HCT116 (cell line): ENCODE measurements at regions not wholly inside any gene's neighbourhood (a gene's known extent, or its start where the extent isn't known, plus 50 kb on each side); places are given as distances from the start of the nearest gene placed in this dataset.

Source experiments
- ATAC-seq: fragments of 200-7000 bp; cut with Tn5 transposase; 2 replicates; pipeline ENCODE4 v1.9.1; 2020; ENCODE audit warnings: mild to moderate bottlenecking, moderate library complexity
- BruUV-seq: library from RNA; stranded (reverse); fragments of 400-500 nt; replicated peaks from 2 replicates; lab custom pipeline; 2021; lab: Mats Ljungman, UMichigan
- CTCF ChIA-PET: fragments of 300-600 bp; sonication (Branson Sonifier 250); formaldehyde crosslinking; loops from one replicate; lab custom pipeline; 2021; ENCODE audit warnings: antibody characterized with exemption; lab: Charles Lee
- POLR2A ChIA-PET: fragments of 300-600, 350-600 bp; sonication (Branson Sonifier 250); formaldehyde crosslinking; loops from one replicate; lab custom pipeline; 2021; ENCODE audit warnings: antibody characterized with exemption; lab: Charles Lee
- RAD21 ChIA-PET, 2 experiments: fragments of 300-600 bp; sonication (Branson Sonifier 250); formaldehyde crosslinking; loops; one replicate each; lab custom pipeline; 2023; ENCODE audit warnings: low total read pairs in 2 of 2; ENCODE audit not compliant: uncharacterized antibody in 2 of 2, unreplicated experiment in 2 of 2, low non-redundant PET in 1 of 2; lab: Charles Lee
- DNase-seq: peaks from one replicate; pipeline ENCODE4 v3.0.0-alpha.2; 2010; ENCODE audit warnings: low read depth, low spot score
- H2AFZ ChIP-seq: fragments of 200-600 bp; shearing (Covaris generic), sonication (generic); 2 replicates; pipeline ENCODE4 v1.6.1; 2017; ENCODE audit warnings: low read depth, mixed run types, mixed read lengths, antibody characterized with exemption, low read length; ENCODE audit not compliant: poor library complexity, severe bottlenecking
- H3K27ac ChIP-seq: 2 replicates; pipeline ENCODE4 v1.5.1; 2012; ENCODE audit warnings: low read depth, low read length
- H3K27me3 ChIP-seq: fragments of 200-600 bp; sonication (generic); 2 replicates; pipeline ENCODE4 v1.6.1; 2016; ENCODE audit warnings: mixed run types, low read length, mixed read lengths; ENCODE audit not compliant: insufficient read depth
- H3K36me3 ChIP-seq, 2 experiments: fragments of 200-500 bp in 1 of 2; fragments of 200-600 bp in 1 of 2; sonication (Bioruptor generic) in 1 of 2; sonication (generic) in 1 of 2; 2 replicates each; pipeline versions ENCODE4 v1.5.1 to v1.6.1; 2014 to 2016; ENCODE audit warnings: low read length in 2 of 2, inconsistent platforms in 1 of 2, mixed read lengths in 1 of 2, mixed run types in 1 of 2; ENCODE audit not compliant: insufficient read depth in 2 of 2, control insufficient read depth in 1 of 2
- H3K4me1 ChIP-seq, 2 experiments: fragments of 200-600 bp in 1 of 2; sonication (generic) in 1 of 2; 2 replicates each; pipeline versions ENCODE4 v1.5.1 to v1.6.1; 2012 to 2017; ENCODE audit warnings: low read length in 2 of 2, inconsistent platforms in 1 of 2, mild to moderate bottlenecking in 1 of 2, mixed read lengths in 1 of 2, mixed run types in 1 of 2, moderate library complexity in 1 of 2; ENCODE audit not compliant: insufficient read depth in 2 of 2, control insufficient read depth in 1 of 2
- H3K4me2 ChIP-seq: fragments of 200-600 bp; sonication (generic); 2 replicates; pipeline ENCODE4 v1.6.1; 2017; ENCODE audit warnings: mixed run types, low read length, mixed read lengths
- H3K4me3 ChIP-seq, 2 experiments: fragments of 200-600 bp in 1 of 2; sonication (generic) in 1 of 2; replicated peaks in 1 of 2; 2 replicates each; pipeline ENCODE4 v1.5.1; 2011 to 2016; ENCODE audit warnings: low read length in 2 of 2, control low read depth in 1 of 2, low read depth in 1 of 2, mild to moderate bottlenecking in 1 of 2, mixed read lengths in 1 of 2, mixed run types in 1 of 2
- H3K79me2 ChIP-seq: fragments of 200-600 bp; sonication (generic); 2 replicates; pipeline ENCODE4 v1.6.1; 2017; ENCODE audit warnings: mild to moderate bottlenecking, mixed run types, low read length, moderate library complexity, mixed read lengths; ENCODE audit not compliant: insufficient read depth
- H3K9ac ChIP-seq: fragments of 200-600 bp; sonication (generic); 2 replicates; pipeline ENCODE4 v1.6.1; 2016; ENCODE audit warnings: low read length, mixed read lengths
- H3K9me2 ChIP-seq: fragments of 200-600 bp; sonication (generic), shearing (Covaris generic); 2 replicates; pipeline ENCODE4 v1.6.1; 2017; ENCODE audit warnings: mixed run types, mild to moderate bottlenecking, moderate library complexity; ENCODE audit not compliant: insufficient read depth
- H3K9me3 ChIP-seq, 2 experiments: fragments of 200-500 bp in 1 of 2; fragments of 200-600 bp in 1 of 2; sonication (Bioruptor generic) in 1 of 2; sonication (generic) in 1 of 2; 2 replicates each; pipeline ENCODE4 v1.6.1; 2014 to 2017; ENCODE audit warnings: low read length in 2 of 2, mixed read lengths in 2 of 2, inconsistent platforms in 1 of 2, low read depth in 1 of 2, mild to moderate bottlenecking in 1 of 2, mixed run types in 1 of 2, moderate library complexity in 1 of 2; ENCODE audit not compliant: control insufficient read depth in 1 of 2, insufficient read depth in 1 of 2
- H4K20me1 ChIP-seq: fragments of 200-600 bp; sonication (generic), shearing (Covaris generic); 2 replicates; pipeline ENCODE4 v1.6.1; 2017; ENCODE audit warnings: mixed run types, mild to moderate bottlenecking, moderate library complexity; ENCODE audit not compliant: insufficient read depth
- CBX3 ChIP-seq: IDR thresholded peaks from 2 replicates; pipeline ENCODE4 v1.6.1; 2012; ENCODE audit warnings: low read depth
- CEBPB ChIP-seq: IDR thresholded peaks from 2 replicates; pipeline ENCODE4 v1.6.1; 2012; ENCODE audit warnings: low read depth
- EGR1 ChIP-seq: IDR thresholded peaks from 2 replicates; pipeline ENCODE4 v1.6.1; 2012; ENCODE audit warnings: low read depth
- ELF1 ChIP-seq: IDR thresholded peaks from 2 replicates; pipeline ENCODE4 v1.6.1; 2012; ENCODE audit warnings: low read depth, borderline replicate concordance
- FOSL1 ChIP-seq: IDR thresholded peaks from 2 replicates; pipeline ENCODE4 v1.6.1; 2012; ENCODE audit warnings: low read depth
- POLR2A ChIP-seq: IDR thresholded peaks from 2 replicates; pipeline ENCODE4 v1.7.0; 2011; ENCODE audit warnings: borderline replicate concordance; ENCODE audit not compliant: insufficient read depth, insufficient read length; ENCODE audit errors: extremely low read depth
- POLR2AphosphoS5 ChIP-seq: IDR thresholded peaks from 2 replicates; pipeline ENCODE4 v1.6.1; 2011; ENCODE audit warnings: mild to moderate bottlenecking, low read depth, low read length, moderate library complexity
- SIN3A ChIP-seq: IDR thresholded peaks from 2 replicates; pipeline ENCODE4 v1.6.1; 2012; ENCODE audit warnings: low read depth
- SP1 ChIP-seq: IDR thresholded peaks from 2 replicates; pipeline ENCODE4 v1.6.1; 2012; ENCODE audit warnings: low read depth
- SRF ChIP-seq: IDR thresholded peaks from 2 replicates; pipeline ENCODE4 v1.6.1; 2012; ENCODE audit warnings: low read depth
- TCF7L2 ChIP-seq: IDR thresholded peaks from 2 replicates; pipeline ENCODE4 v1.7.0; 2011; ENCODE audit warnings: borderline replicate concordance, inconsistent platforms; ENCODE audit not compliant: insufficient read depth, insufficient read length; ENCODE audit errors: extremely low read depth
- YY1 ChIP-seq: IDR thresholded peaks from 2 replicates; pipeline ENCODE4 v1.6.1; 2011; ENCODE audit warnings: low read length, low read depth, moderate library complexity, mild to moderate bottlenecking; ENCODE audit not compliant: insufficient replicate concordance; ENCODE audit errors: extremely low read depth
- ZNF274 ChIP-seq: fragments of 200-500 bp; sonication (Bioruptor generic); IDR thresholded peaks from 2 replicates; pipeline ENCODE4 v1.6.1; 2014; ENCODE audit warnings: mild to moderate bottlenecking, low read depth, low read length, inconsistent platforms
- intact Hi-C: fragments of 100-400 bp; cut with micrococcal nuclease; formaldehyde crosslinking; loops from 2 replicates; pipeline ENCODE4 v1.10.0; 2022
- TF ChIP-seq, protein P1 (sequence below): IDR thresholded peaks from 2 replicates; pipeline ENCODE4 v1.6.1; 2012
- TF ChIP-seq, protein P2 (sequence below): IDR thresholded peaks from 2 replicates; pipeline ENCODE4 v1.6.1; 2012
- TF ChIP-seq, protein P3 (sequence below), 3 experiments: fragments of 200-600 bp in 1 of 3; sonication (generic) in 1 of 3; IDR thresholded peaks in 2 of 3; conservative IDR thresholded peaks in 1 of 3; 2 replicates each; pipeline ENCODE4 v1.5.1; 2012 to 2017; ENCODE audit warnings: low read depth in 2 of 3, low read length in 2 of 3, antibody characterized with exemption in 1 of 3, borderline replicate concordance in 1 of 3, control low read depth in 1 of 3, mild to moderate bottlenecking in 1 of 3, mixed read lengths in 1 of 3, mixed run types in 1 of 3, moderate library complexity in 1 of 3; ENCODE audit not compliant: insufficient read depth in 1 of 3

DNA sequence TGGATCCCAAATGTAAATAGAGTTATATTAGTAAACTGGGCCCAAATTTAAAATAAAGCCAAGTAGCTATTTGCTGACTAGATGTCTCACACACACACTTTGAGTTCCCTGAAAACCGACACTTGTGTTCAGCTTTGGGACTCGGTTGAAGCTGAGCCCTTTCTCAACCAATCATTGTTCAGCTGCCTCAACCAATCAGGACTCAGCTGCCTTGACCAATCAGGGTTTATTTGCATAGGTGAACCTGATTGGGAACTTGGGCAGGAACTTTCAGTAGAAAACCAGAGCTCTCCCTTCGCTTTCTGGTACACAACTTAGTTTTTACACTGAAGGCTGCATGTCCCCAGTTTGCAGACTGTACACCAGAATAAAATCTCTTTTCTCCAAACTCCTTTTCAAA lies 301.7 kb downstream of the FOXA2 start:
- no peak for DNase-seq
- no TSS peak for BruUV-seq

DNA sequence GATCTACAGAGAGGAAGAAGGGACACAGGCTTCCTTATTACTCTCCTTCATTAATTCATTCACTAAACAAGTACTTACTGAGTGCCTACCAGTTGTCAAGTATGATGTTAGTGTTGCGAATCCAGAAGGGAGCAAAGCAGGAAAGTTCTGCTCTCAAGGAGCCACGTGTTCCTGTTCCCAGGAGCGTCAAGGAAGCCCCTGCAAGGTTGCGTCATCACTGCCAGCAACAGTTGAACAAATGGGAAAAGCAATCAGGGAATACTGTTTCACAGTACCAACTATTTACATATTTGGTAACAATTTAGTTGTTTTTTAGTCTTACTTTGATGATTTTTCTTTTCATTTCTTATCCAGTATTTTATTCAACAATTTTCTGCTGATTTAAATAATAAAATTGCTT lies 310.0 kb downstream of the FOXA2 start:
- Histone ChIP-seq H3K4me1 (no peaks in the 10 kb centered on the region), H3K9ac (no peak overlapping the region), H2AFZ (no peak overlapping the region), H3K79me2 (no peaks in the 10 kb centered on the region), H3K4me2 (no peak overlapping the region), H3K4me3 (no peak overlapping the region), H3K9me3 (no peaks in the 10 kb centered on the region), H3K27ac (no peak overlapping the region), H3K9me2 (no peaks in the 10 kb centered on the region), H4K20me1 (no peaks in the 10 kb centered on the region), H3K36me3 (no peaks in the 10 kb centered on the region), H3K27me3 (no peaks in the 10 kb centered on the region)
- intact Hi-C loops, result no loop called here
- RAD21 ChIA-PET, result no interaction called here
- POLR2A ChIA-PET, result no interaction called here
- DNase-seq, result no peak
- ATAC-seq, result no peak
- CTCF ChIA-PET, result no interaction called here
- no TSS peak for BruUV-seq
- TF ChIP-seq ZNF274 (no peak), ELF1 (no peak), SP1 (no peak), EGR1 (no peak), TCF7L2 (no peak), POLR2AphosphoS5 (no peak), YY1 (no peak), POLR2A (no peak), SIN3A (no peak), FOSL1 (no peak)
- TF ChIP-seq, protein P1, sequence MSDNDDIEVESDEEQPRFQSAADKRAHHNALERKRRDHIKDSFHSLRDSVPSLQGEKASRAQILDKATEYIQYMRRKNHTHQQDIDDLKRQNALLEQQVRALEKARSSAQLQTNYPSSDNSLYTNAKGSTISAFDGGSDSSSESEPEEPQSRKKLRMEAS, result no peak
- TF ChIP-seq, protein P2, sequence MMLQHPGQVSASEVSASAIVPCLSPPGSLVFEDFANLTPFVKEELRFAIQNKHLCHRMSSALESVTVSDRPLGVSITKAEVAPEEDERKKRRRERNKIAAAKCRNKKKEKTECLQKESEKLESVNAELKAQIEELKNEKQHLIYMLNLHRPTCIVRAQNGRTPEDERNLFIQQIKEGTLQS, result no peak

More for the DNA sequence above, 301.7 kb downstream of the FOXA2 start:
- ChIA-PET CTCF (no interaction called here), POLR2A (no interaction called here), RAD21 (no interaction called here)
- Histone ChIP-seq H3K27ac (no peak overlapping the region), H3K9ac (no peak overlapping the region), H3K9me2 (no peaks in the 10 kb centered on the region), H3K79me2 (no peaks in the 10 kb centered on the region), H3K9me3 (no peaks in the 10 kb centered on the region), H3K36me3 (no peaks in the 10 kb centered on the region), H3K4me2 (no peak overlapping the region), H4K20me1 (no peaks in the 10 kb centered on the region), H3K4me3 (no peak overlapping the region), H3K27me3 (peaks cover 4% of the 10 kb centered on the region; the same call in 1 of the 2 replicates), H3K4me1 (no peaks in the 10 kb centered on the region), H2AFZ (no peak overlapping the region)
- intact Hi-C loops, result no loop called here
- ATAC-seq, result no peak
- TF ChIP-seq SRF, result no peak
- TF ChIP-seq, protein P3, sequence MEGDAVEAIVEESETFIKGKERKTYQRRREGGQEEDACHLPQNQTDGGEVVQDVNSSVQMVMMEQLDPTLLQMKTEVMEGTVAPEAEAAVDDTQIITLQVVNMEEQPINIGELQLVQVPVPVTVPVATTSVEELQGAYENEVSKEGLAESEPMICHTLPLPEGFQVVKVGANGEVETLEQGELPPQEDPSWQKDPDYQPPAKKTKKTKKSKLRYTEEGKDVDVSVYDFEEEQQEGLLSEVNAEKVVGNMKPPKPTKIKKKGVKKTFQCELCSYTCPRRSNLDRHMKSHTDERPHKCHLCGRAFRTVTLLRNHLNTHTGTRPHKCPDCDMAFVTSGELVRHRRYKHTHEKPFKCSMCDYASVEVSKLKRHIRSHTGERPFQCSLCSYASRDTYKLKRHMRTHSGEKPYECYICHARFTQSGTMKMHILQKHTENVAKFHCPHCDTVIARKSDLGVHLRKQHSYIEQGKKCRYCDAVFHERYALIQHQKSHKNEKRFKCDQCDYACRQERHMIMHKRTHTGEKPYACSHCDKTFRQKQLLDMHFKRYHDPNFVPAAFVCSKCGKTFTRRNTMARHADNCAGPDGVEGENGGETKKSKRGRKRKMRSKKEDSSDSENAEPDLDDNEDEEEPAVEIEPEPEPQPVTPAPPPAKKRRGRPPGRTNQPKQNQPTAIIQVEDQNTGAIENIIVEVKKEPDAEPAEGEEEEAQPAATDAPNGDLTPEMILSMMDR (IDR thresholded peaks at IDR 0.05 in 2 of 3, conservative IDR thresholded peaks at IDR 0.05 in 1 of 3; ENCODE audit: borderline replicate concordance in 1 of 3, insufficient read depth in 1 of 3, low read depth in 2 of 3, low read length in 2 of 3), result no peak
- TF ChIP-seq EGR1, result no peak
- TF ChIP-seq CEBPB, result no peak
- TF ChIP-seq POLR2A, result no peak
- no peak for TF ChIP-seq TCF7L2
- no peak for TF ChIP-seq CBX3
- TF ChIP-seq SIN3A, result no peak
- no peak for TF ChIP-seq FOSL1
- TF ChIP-seq ELF1, result no peak
